H1 (cell line): ENCODE measurements at regions not wholly inside any gene's neighbourhood (a gene's known extent, or its start where the extent isn't known, plus 50 kb on each side); places are given as distances from the start of the nearest gene placed in this dataset.

Experiments used
- CHD7 ChIP-seq: fragments of 300-600 bp; sonication (generic); IDR thresholded peaks from 2 replicates; pipeline ENCODE4 v1.7.1; 2012; ENCODE audit warnings: low read length, moderate library complexity, mild to moderate bottlenecking, inconsistent platforms; ENCODE audit not compliant: insufficient replicate concordance

- no peak for TF ChIP-seq CHD7
Observed at GRCh38 chr12:114302606-114303315, 103.2 kb downstream of the TBX5 start (continued).
